Peyer's patch (tissue), 4 donors: ENCODE measurements at regions not wholly inside any gene's neighbourhood (a gene's known extent, or its start where the extent isn't known, plus 50 kb on each side); places are given as distances from the start of the nearest gene placed in this dataset.

Experiments
- DNase-seq, 3 donors: peaks; one replicate each; pipeline ENCODE4 v3.0.0-alpha.2; 2017 to 2019
- H3K27ac ChIP-seq, 4 donors: fragments of 200-600 bp; sonication (generic); one replicate each; pipeline ENCODE4 v1.5.1; 2016 to 2019
- H3K27me3 ChIP-seq, 2 donors: fragments of 200-600 bp; sonication (generic); one replicate each; pipeline ENCODE4 v1.5.1; 2019
- H3K36me3 ChIP-seq, 3 donors: fragments of 200-600 bp; sonication (generic); one replicate each; pipeline ENCODE4 v1.5.1; 2016 to 2019
- H3K4me1 ChIP-seq, 4 donors: fragments of 200-600 bp; sonication (generic); one replicate each; pipeline ENCODE4 v1.5.1; 2016 to 2019
- H3K4me3 ChIP-seq, 4 donors: fragments of 200-600 bp; sonication (generic); 1 replicate in 3 of 4; 2 replicates in 1 of 4; pipeline ENCODE4 v1.5.1; 2016 to 2019; ENCODE audit warnings: mild to moderate bottlenecking in 1 of 4
- H3K9me3 ChIP-seq, 4 donors: fragments of 200-600 bp; sonication (generic); one replicate each; pipeline ENCODE4 v1.5.1; 2016 to 2019; ENCODE audit warnings: mild to moderate bottlenecking in 1 of 4
- CTCF ChIP-seq, 6 experiments: fragments of 450-650 bp in 4 of 6; fragments of 200-600 bp in 2 of 6; sonication (generic) in 1 of 6; IDR thresholded peaks; one replicate each; pipeline ENCODE4 v1.5.1; 2017 to 2019; ENCODE audit warnings: antibody characterized with exemption in 6 of 6, mild to moderate bottlenecking in 3 of 6, moderate library complexity in 1 of 6
- POLR2A ChIP-seq, 2 donors: fragments of 450-650 bp; IDR thresholded peaks; one replicate each; pipeline ENCODE4 v1.5.1; 2017; ENCODE audit warnings: antibody characterized with exemption in 2 of 2, mild to moderate bottlenecking in 2 of 2, moderate library complexity in 2 of 2

DNA sequence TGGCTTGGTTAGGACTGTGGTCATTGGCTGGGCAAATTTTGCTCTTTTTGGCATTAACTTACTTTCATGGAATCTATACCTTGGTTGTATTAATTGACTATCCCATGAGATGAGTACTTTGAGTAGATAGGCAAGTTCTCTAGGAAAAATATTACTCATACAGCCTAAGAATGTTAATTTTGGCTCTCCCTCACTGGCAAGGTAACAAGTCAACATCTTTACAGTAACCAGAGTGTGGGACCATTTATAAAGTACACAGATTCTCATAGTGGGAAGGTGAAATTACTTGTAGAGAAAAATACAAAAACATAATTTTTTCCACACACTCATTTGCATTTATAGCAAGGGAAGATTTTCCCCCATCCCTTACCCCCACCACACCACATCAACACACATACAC lies 154.6 kb upstream of the ZNF608 start:
- H3K36me3 ChIP-seq, result no peaks in the 10 kb centered on the region

GRCh38 chr5:124902097-124902821 lies 155.8 kb upstream of the ZNF608 start:
- DNase-seq, result peak in 2 of 3 donors; percentile 72 to 74
- H3K9me3 ChIP-seq, result no peaks in the 10 kb centered on the region
- no peaks in the 10 kb centered on the region for H3K36me3 ChIP-seq
- peaks cover 0 to 27% (median 2%) of the 10 kb centered on the region in 4 donors for H3K4me1 ChIP-seq
- peak overlapping the region in 2 of 4 donors; percentile 21 to 49 for H3K27ac ChIP-seq
- no peaks in the 10 kb centered on the region for H3K27me3 ChIP-seq
- no peak overlapping the region for H3K4me3 ChIP-seq
- TF ChIP-seq POLR2A (IDR thresholded peaks at IDR 0.05) (no peak), CTCF (IDR thresholded peaks at IDR 0.05) (peak in 1 of 6 experiments; percentile 12)

More for the DNA sequence above, 154.6 kb upstream of the ZNF608 start:
- TF ChIP-seq CTCF (IDR thresholded peaks at IDR 0.05) (no peak), POLR2A (IDR thresholded peaks at IDR 0.05) (no peak)
- peaks cover 0 to 17% (median 2%) of the 10 kb centered on the region in 4 donors for H3K4me1 ChIP-seq
- H3K27me3 ChIP-seq, result no peaks in the 10 kb centered on the region
- no peaks in the 10 kb centered on the region for H3K9me3 ChIP-seq
- no peak overlapping the region for H3K4me3 ChIP-seq
- no peak for DNase-seq
- no peak overlapping the region for H3K27ac ChIP-seq

- Histone ChIP-seq H3K27me3 (no peaks in the 10 kb centered on the region), H3K4me1 (peaks cover 0 to 49% (median 2%) of the 10 kb centered on the region in 4 donors)
- TF ChIP-seq CTCF (IDR thresholded peaks at IDR 0.05) (no peak), POLR2A (IDR thresholded peaks at IDR 0.05) (no peak)
These were observed 159.1 kb upstream of the ZNF608 start for GRCh38 chr5:124905256-124906130.

DNA sequence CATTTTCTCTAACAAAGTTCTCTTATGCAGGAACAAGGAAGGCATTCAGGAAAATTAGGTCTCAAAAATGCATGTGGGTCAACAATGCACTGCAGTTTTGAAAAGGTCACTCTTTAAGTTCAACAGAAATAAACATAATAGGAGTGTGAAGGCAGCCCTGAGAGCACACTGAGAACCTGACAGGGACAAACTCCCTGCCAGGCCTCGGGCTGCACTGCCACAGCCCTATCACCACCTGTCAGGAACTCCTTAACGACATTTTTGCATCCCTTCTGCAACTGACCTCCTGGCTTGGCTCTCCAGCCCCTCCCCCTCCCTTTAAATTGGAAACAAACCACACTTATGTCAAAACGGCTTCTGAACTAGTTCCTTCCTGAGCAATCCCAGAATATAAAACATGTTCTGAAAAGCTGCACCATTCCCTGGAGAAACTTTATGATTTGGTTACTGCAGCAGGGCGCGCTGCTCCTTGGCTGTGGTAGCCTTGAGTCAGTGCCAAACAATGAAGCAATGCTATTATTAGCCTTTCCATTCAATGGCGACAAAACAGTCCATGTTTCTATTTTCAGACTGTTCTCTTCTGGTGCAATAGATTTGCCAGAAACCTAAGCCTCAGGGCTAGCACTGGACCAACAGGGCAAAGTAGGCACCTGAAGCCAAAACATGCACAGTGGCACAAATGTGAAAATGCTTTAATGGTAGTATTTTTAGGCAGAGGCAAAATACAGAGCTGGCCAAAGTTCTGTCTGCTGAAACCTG lies 160.1 kb upstream of the ZNF608 start:
- Histone ChIP-seq H3K4me3 (no peak overlapping the region), H3K27me3 (no peaks in the 10 kb centered on the region), H3K36me3 (no peaks in the 10 kb centered on the region), H3K9me3 (no peaks in the 10 kb centered on the region), H3K27ac (peak overlapping the region in 2 of 4 donors; percentile 16 to 51), H3K4me1 (peaks cover 0 to 49% (median 2%) of the 10 kb centered on the region in 4 donors)
- peak in 1 of 3 donors; percentile 62 for DNase-seq
- no peak for TF ChIP-seq POLR2A (IDR thresholded peaks at IDR 0.05)
- peak in 3 of 6 experiments; percentile 15 to 23 (median 16) for TF ChIP-seq CTCF (IDR thresholded peaks at IDR 0.05)

More at GRCh38 chr5:124905256-124906130, 159.1 kb upstream of the ZNF608 start:
- H3K27ac ChIP-seq, result no peak overlapping the region
- H3K36me3 ChIP-seq, result no peaks in the 10 kb centered on the region
- H3K4me3 ChIP-seq, result no peak overlapping the region
- no peak for DNase-seq
- H3K9me3 ChIP-seq, result no peaks in the 10 kb centered on the region

DNA sequence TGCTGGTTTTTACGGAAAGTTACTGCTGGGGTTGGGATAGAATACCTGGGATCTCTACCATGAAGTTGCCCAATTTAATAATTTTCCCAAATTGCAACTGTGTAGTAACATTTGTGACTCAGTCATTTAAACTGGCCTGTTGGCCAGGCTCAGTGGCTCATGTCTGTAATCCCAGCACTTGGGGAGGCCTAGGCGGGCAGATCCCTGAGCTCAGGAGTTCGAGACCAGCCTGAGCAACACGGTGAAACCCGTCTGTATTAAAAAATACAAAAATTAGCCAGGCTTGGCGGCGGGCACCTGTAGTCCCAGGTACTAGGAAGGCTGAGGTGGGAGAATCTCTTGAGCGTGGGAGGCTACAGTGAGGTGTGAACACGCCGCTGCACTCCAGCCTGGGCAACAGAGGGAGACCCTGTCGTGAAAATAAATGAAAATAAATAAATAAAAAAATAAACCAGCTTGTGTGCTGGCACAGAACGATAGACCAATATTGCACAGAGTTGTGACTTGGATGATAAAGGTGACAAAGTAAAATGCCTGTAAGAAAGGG lies 160.7 kb upstream of the ZNF608 start:
- DNase-seq, result no peak
- peaks cover 0 to 42% (median 2%) of the 10 kb centered on the region in 4 donors for H3K4me1 ChIP-seq
- no peaks in the 10 kb centered on the region for H3K9me3 ChIP-seq
- H3K27ac ChIP-seq, result peak overlapping the region in 2 of 4 donors; percentile 16 to 51
- no peak overlapping the region for H3K4me3 ChIP-seq
- H3K27me3 ChIP-seq, result no peaks in the 10 kb centered on the region
- no peaks in the 10 kb centered on the region for H3K36me3 ChIP-seq
- TF ChIP-seq CTCF (IDR thresholded peaks at IDR 0.05) (no peak), POLR2A (IDR thresholded peaks at IDR 0.05) (no peak)
